GM12878 (cell line): ENCODE measurements at regions not wholly inside any gene's neighbourhood (a gene's known extent, or its start where the extent isn't known, plus 50 kb on each side); places are given as distances from the start of the nearest gene placed in this dataset.
"Not testable (repeated sequence)": the region's sequence is repeated elsewhere in the genome, so short reads cannot be mapped to it uniquely, and the experiment has no call there.

Source experiments
- ATAC-seq: fragments of 200-7000 bp; cut with Tn5 transposase; 3 replicates; pipeline ENCODE4 v1.9.1; 2020; ENCODE audit warnings: mild to moderate bottlenecking, moderate library complexity
- BruUV-seq: library from RNA; stranded (reverse); fragments of 400-500 nt; replicated peaks from 2 replicates; lab custom pipeline; 2021; lab: Mats Ljungman, UMichigan
- CTCF ChIA-PET: fragments of 300-600 bp; sonication (Branson Sonifier 250); formaldehyde crosslinking; extraction: SDS; loops from one replicate; lab custom pipeline; 2021; ENCODE audit warnings: inconsistent platforms; lab: Yijun Ruan, JAX
- POLR2A ChIA-PET: fragments of 350-600 bp; formaldehyde crosslinking; extraction: SDS; loops from one replicate; lab custom pipeline; 2021; ENCODE audit warnings: inconsistent platforms; lab: Charles Lee
- RAD21 ChIA-PET: fragments of 300-600 bp; sonication (Branson Sonifier 250); formaldehyde crosslinking; loops from one replicate; lab custom pipeline; 2023; ENCODE audit warnings: antibody characterized with exemption; ENCODE audit not compliant: unreplicated experiment; lab: Charles Lee
- SMC1A ChIA-PET: fragments of 300-600 bp; sonication (Branson Sonifier 250); formaldehyde crosslinking; loops from one replicate; lab custom pipeline; 2023; ENCODE audit not compliant: unreplicated experiment, uncharacterized antibody; lab: Charles Lee
- DNase-seq: peaks from one replicate; pipeline ENCODE4 v3.0.0-alpha.2; 2011; ENCODE audit warnings: low read depth, low spot score
- FAIRE-seq: peaks from 3 replicates; lab custom pipeline; 2011; peaks lifted over from hg19 to GRCh38; lab: Jason Lieb, UNC
- H2AFZ ChIP-seq: 2 replicates; pipeline ENCODE4 v1.6.0; 2011; ENCODE audit warnings: low read depth, low read length, control low read depth; ENCODE audit not compliant: control insufficient read depth
- H3K27ac ChIP-seq: 2 replicates; pipeline ENCODE4 v1.5.1; 2011; ENCODE audit warnings: control low read depth; ENCODE audit not compliant: control insufficient read depth, insufficient read depth
- H3K27me3 ChIP-seq, 2 experiments: replicated peaks in 1 of 2; 2 replicates each; pipeline versions ENCODE4 v1.6.0 to v1.6.1; 2011; ENCODE audit warnings: low read length in 1 of 2; ENCODE audit not compliant: control insufficient read depth in 2 of 2, insufficient read depth in 2 of 2
- H3K36me3 ChIP-seq, 2 experiments: 2 replicates each; pipeline ENCODE4 v1.5.1; 2011; ENCODE audit warnings: low read length in 1 of 2; ENCODE audit not compliant: control insufficient read depth in 2 of 2, insufficient read depth in 2 of 2
- H3K4me1 ChIP-seq: 2 replicates; pipeline ENCODE4 v1.6.1; 2011; ENCODE audit warnings: mild to moderate bottlenecking, low read length, moderate library complexity, mixed read lengths; ENCODE audit not compliant: control insufficient read depth, insufficient read depth
- H3K4me2 ChIP-seq: 2 replicates; pipeline ENCODE4 v1.6.0; 2011; ENCODE audit warnings: control low read depth; ENCODE audit not compliant: control insufficient read depth, insufficient read depth
- H3K4me3 ChIP-seq: fragments of 200-600 bp; sonication (generic); 2 replicates; pipeline ENCODE4 v1.5.1; 2016
- H3K79me2 ChIP-seq: 2 replicates; pipeline ENCODE4 v1.6.0; 2011; ENCODE audit warnings: low read length; ENCODE audit not compliant: control insufficient read depth, insufficient read depth
- H3K9ac ChIP-seq: 2 replicates; pipeline ENCODE4 v1.8.0; 2011; ENCODE audit warnings: low read length, control low read depth, mixed read lengths; ENCODE audit not compliant: control insufficient read depth, insufficient read depth
- H3K9me3 ChIP-seq: replicated peaks from 3 replicates; pipeline ENCODE4 v1.5.1; 2011; ENCODE audit warnings: mild to moderate bottlenecking, low read length; ENCODE audit not compliant: control insufficient read depth, insufficient read depth
- H4K20me1 ChIP-seq: 2 replicates; pipeline ENCODE4 v1.6.0; 2011; ENCODE audit not compliant: control insufficient read depth, insufficient read depth
- BRCA1 ChIP-seq: IDR thresholded peaks from 2 replicates; pipeline ENCODE4 v1.6.1; 2011; ENCODE audit warnings: low read depth, low read length, improper control_type of control experiment
- DPF2 ChIP-seq: fragments of 450-650 bp; IDR thresholded peaks from 2 replicates; pipeline ENCODE4 v1.6.1; 2017; ENCODE audit warnings: mild to moderate bottlenecking
- EP300 ChIP-seq, 2 experiments: fragments of 150-350 bp in 1 of 2; IDR thresholded peaks; 2 replicates each; pipeline ENCODE4 v1.6.1; 2011 to 2012; ENCODE audit warnings: low read depth in 2 of 2, low read length in 2 of 2, borderline replicate concordance in 1 of 2, improper control_type of control experiment in 1 of 2, inconsistent platforms in 1 of 2; ENCODE audit not compliant: control insufficient read depth in 1 of 2
- ETV6 ChIP-seq, 2 experiments: fragments of 450-650 bp in 1 of 2; IDR thresholded peaks in 1 of 2; conservative IDR thresholded peaks in 1 of 2; 2 replicates each; pipeline ENCODE4 v1.6.1; 2014; ENCODE audit warnings: antibody characterized with exemption in 1 of 2, borderline replicate concordance in 1 of 2, low read depth in 1 of 2, mild to moderate bottlenecking in 1 of 2, moderate library complexity in 1 of 2
- FOS ChIP-seq: IDR thresholded peaks from 3 replicates; pipeline ENCODE4 v1.6.1; 2011; ENCODE audit warnings: borderline replicate concordance; ENCODE audit not compliant: insufficient read length; ENCODE audit errors: extremely low read depth
- HCFC1 ChIP-seq: fragments of 150-350 bp; IDR thresholded peaks from 2 replicates; pipeline ENCODE4 v1.6.1; 2014; ENCODE audit warnings: low read length
- KAT2A ChIP-seq: conservative IDR thresholded peaks from 2 replicates; pipeline ENCODE4 v1.6.1; 2011; ENCODE audit warnings: low read depth, low read length; ENCODE audit not compliant: control insufficient read depth
- NFXL1 ChIP-seq: fragments of 450-650 bp; IDR thresholded peaks from 2 replicates; pipeline ENCODE4 v1.6.1; 2017; ENCODE audit warnings: antibody characterized with exemption, mild to moderate bottlenecking, borderline replicate concordance
- POLR2AphosphoS2 ChIP-seq: IDR thresholded peaks from 2 replicates; pipeline ENCODE4 v1.6.1; 2011; ENCODE audit warnings: low read depth, mild to moderate bottlenecking, low read length, improper control_type of control experiment, moderate library complexity
- RAD21 ChIP-seq: IDR thresholded peaks from 2 replicates; pipeline ENCODE4 v1.6.1; 2011; ENCODE audit warnings: mild to moderate bottlenecking, low read depth, low read length, moderate library complexity; ENCODE audit not compliant: insufficient read depth
- REST ChIP-seq: IDR thresholded peaks from 2 replicates; pipeline ENCODE4 v1.6.1; 2012; ENCODE audit warnings: mild to moderate bottlenecking, low read depth, low read length
- RFX5 ChIP-seq: IDR thresholded peaks from 2 replicates; pipeline ENCODE4 v1.6.1; 2011; ENCODE audit warnings: low read depth, low read length, improper control_type of control experiment
- SMARCA5 ChIP-seq: fragments of 450-650 bp; IDR thresholded peaks from 2 replicates; pipeline ENCODE4 v1.6.1; 2017; ENCODE audit warnings: mild to moderate bottlenecking
- TARDBP ChIP-seq: IDR thresholded peaks from 2 replicates; pipeline ENCODE4 v1.6.1; 2016; ENCODE audit warnings: borderline replicate concordance
- ZZZ3 ChIP-seq: IDR thresholded peaks from 2 replicates; pipeline ENCODE4 v1.6.1; 2011; ENCODE audit warnings: low read depth; ENCODE audit not compliant: control insufficient read depth, insufficient read length
- whole genome bisulfite sequencing: methylation state at CpG from one replicate; pipeline ENCODE4 v1.1.6; 2016; ENCODE audit warnings: low lambda C conversion rate; ENCODE audit not compliant: insufficient replicate concordance, insufficient coverage; ENCODE audit errors: missing lambda C conversion rate; 5-methylcytosine and 5-hydroxymethylcytosine counted together
- in situ Hi-C: fragments of 300-500 bp; cut with MboI; formaldehyde crosslinking; loops from 9 replicates; pipeline ENCODE4 v1.14.3; 2018; ENCODE audit warnings: mixed read lengths
- intact Hi-C: fragments of 100-400 bp; cut with micrococcal nuclease; formaldehyde crosslinking; loops from one replicate; pipeline ENCODE4 v1.14.2; 2022; ENCODE audit not compliant: unreplicated experiment

- TF ChIP-seq REST: no peak
Measured at GRCh38 chr12:114829833-114830232, 145.9 kb upstream of the TBX3 start (continued).

- H4K20me1 ChIP-seq, H3K79me2 ChIP-seq, H3K36me3 ChIP-seq, RAD21 ChIA-PET, in situ Hi-C loops, DNase-seq, H3K4me2 ChIP-seq, FAIRE-seq, H3K4me3 ChIP-seq, H3K9me3 ChIP-seq, intact Hi-C loops, BruUV-seq, POLR2A ChIA-PET, H3K27me3 ChIP-seq, H3K9ac ChIP-seq, CTCF ChIA-PET, H2AFZ ChIP-seq, H3K27ac ChIP-seq, H3K4me1 ChIP-seq, ATAC-seq: not testable (repeated sequence)
- SMC1A ChIA-PET: interaction anchor here (1.1 kb wide), 1 partner anchor 20 kb away, joined by 3 read pairs; no protein-coding TSS in a partner anchor
Measured at GRCh38 chr12:114829244-114829643, 145.3 kb upstream of the TBX3 start.

- Histone ChIP-seq H3K36me3 (no peaks in the 10 kb centered on the region), H3K27ac (no peak overlapping the region), H3K4me3 (no peak overlapping the region), H2AFZ (no peak overlapping the region), H3K27me3 (no peaks in the 10 kb centered on the region), H3K9ac (no peak overlapping the region), H3K4me1 (no peaks in the 10 kb centered on the region), H3K79me2 (no peaks in the 10 kb centered on the region), H3K9me3 (no peaks in the 10 kb centered on the region), H4K20me1 (no peaks in the 10 kb centered on the region), H3K4me2 (no peak overlapping the region)
- ATAC-seq: no peak
- SMC1A ChIA-PET: no interaction called here
- no TSS peak for BruUV-seq
- no peak for DNase-seq
- intact Hi-C loops: no loop called here
- WGBS: 17% methylated on average over 7 of the region's 7 CpGs
- no peak for FAIRE-seq
- in situ Hi-C loops: no loop called here
- RAD21 ChIA-PET: no interaction called here
- CTCF ChIA-PET: no interaction called here
- POLR2A ChIA-PET: no interaction called here
- TF ChIP-seq DPF2 (no peak), EP300 (IDR thresholded peaks at IDR 0.05; ENCODE audit: borderline replicate concordance in 1 of 2, control insufficient read depth in 1 of 2, low read depth in 2 of 2, low read length in 2 of 2) (no peak), TARDBP (no peak), RAD21 (no peak), ZZZ3 (no peak), ETV6 (conservative IDR thresholded peaks at IDR 0.05 in 1 of 2, IDR thresholded peaks at IDR 0.05 in 1 of 2; ENCODE audit: borderline replicate concordance in 1 of 2, low read depth in 1 of 2) (no peak), KAT2A (no peak), POLR2AphosphoS2 (no peak), FOS (no peak), HCFC1 (no peak), NFXL1 (no peak), RFX5 (no peak), BRCA1 (no peak), SMARCA5 (no peak)
Measured at GRCh38 chr12:114827461-114827860, 143.5 kb upstream of the TBX3 start.
